Peyer's patch (tissue), 4 donors: ENCODE measurements at regions not wholly inside any gene's neighbourhood (a gene's known extent, or its start where the extent isn't known, plus 50 kb on each side); places are given as distances from the start of the nearest gene placed in this dataset.

ENCODE experiments used
- DNase-seq, 3 donors: peaks; one replicate each; pipeline ENCODE4 v3.0.0-alpha.2; 2017 to 2019
- H3K27ac ChIP-seq, 4 donors: fragments of 200-600 bp; sonication (generic); one replicate each; pipeline ENCODE4 v1.5.1; 2016 to 2019
- H3K27me3 ChIP-seq, 2 donors: fragments of 200-600 bp; sonication (generic); one replicate each; pipeline ENCODE4 v1.5.1; 2019
- H3K36me3 ChIP-seq, 3 donors: fragments of 200-600 bp; sonication (generic); one replicate each; pipeline ENCODE4 v1.5.1; 2016 to 2019
- H3K4me1 ChIP-seq, 4 donors: fragments of 200-600 bp; sonication (generic); one replicate each; pipeline ENCODE4 v1.5.1; 2016 to 2019
- H3K4me3 ChIP-seq, 4 donors: fragments of 200-600 bp; sonication (generic); 1 replicate in 3 of 4; 2 replicates in 1 of 4; pipeline ENCODE4 v1.5.1; 2016 to 2019; ENCODE audit warnings: mild to moderate bottlenecking in 1 of 4
- H3K9me3 ChIP-seq, 4 donors: fragments of 200-600 bp; sonication (generic); one replicate each; pipeline ENCODE4 v1.5.1; 2016 to 2019; ENCODE audit warnings: mild to moderate bottlenecking in 1 of 4
- POLR2A ChIP-seq, 2 donors: fragments of 450-650 bp; IDR thresholded peaks; one replicate each; pipeline ENCODE4 v1.5.1; 2017; ENCODE audit warnings: antibody characterized with exemption in 2 of 2, mild to moderate bottlenecking in 2 of 2, moderate library complexity in 2 of 2
- TF ChIP-seq, protein P1 (sequence below), 6 experiments: fragments of 450-650 bp in 4 of 6; fragments of 200-600 bp in 2 of 6; sonication (generic) in 1 of 6; IDR thresholded peaks; one replicate each; pipeline ENCODE4 v1.5.1; 2017 to 2019; ENCODE audit warnings: antibody characterized with exemption in 6 of 6, mild to moderate bottlenecking in 3 of 6, moderate library complexity in 1 of 6

DNA sequence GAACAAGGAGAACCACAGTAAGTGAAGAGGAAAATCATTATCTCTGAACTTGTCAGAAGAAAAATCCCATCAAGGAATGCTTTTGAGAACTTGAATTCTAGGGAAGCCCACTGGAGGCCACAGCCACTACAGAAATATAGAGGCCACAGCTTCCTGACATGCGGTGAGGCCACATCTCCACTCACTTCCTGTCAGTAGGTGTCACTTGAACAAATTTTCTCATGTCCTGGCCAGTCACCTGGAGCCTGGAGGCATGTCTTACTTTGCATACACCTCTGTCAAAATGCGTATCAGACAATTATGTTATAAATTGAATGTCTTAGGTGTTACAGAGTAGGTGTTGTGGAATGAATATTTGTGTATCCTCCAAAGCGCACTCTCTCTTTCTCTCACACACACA lies 370.3 kb downstream of the DAD1 start:
- Histone ChIP-seq H3K4me3 (no peak overlapping the region), H3K27ac (no peak overlapping the region), H3K9me3 (no peaks in the 10 kb centered on the region), H3K27me3 (no peaks in the 10 kb centered on the region), H3K36me3 (no peaks in the 10 kb centered on the region), H3K4me1 (no peaks in the 10 kb centered on the region)
- no peak for TF ChIP-seq POLR2A (IDR thresholded peaks at IDR 0.05)
- TF ChIP-seq, protein P1, sequence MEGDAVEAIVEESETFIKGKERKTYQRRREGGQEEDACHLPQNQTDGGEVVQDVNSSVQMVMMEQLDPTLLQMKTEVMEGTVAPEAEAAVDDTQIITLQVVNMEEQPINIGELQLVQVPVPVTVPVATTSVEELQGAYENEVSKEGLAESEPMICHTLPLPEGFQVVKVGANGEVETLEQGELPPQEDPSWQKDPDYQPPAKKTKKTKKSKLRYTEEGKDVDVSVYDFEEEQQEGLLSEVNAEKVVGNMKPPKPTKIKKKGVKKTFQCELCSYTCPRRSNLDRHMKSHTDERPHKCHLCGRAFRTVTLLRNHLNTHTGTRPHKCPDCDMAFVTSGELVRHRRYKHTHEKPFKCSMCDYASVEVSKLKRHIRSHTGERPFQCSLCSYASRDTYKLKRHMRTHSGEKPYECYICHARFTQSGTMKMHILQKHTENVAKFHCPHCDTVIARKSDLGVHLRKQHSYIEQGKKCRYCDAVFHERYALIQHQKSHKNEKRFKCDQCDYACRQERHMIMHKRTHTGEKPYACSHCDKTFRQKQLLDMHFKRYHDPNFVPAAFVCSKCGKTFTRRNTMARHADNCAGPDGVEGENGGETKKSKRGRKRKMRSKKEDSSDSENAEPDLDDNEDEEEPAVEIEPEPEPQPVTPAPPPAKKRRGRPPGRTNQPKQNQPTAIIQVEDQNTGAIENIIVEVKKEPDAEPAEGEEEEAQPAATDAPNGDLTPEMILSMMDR (IDR thresholded peaks at IDR 0.05) = no peak
- no peak for DNase-seq

GRCh38 chr14:22213120-22213519 lies 375.9 kb downstream of the DAD1 start:
- TF ChIP-seq POLR2A (IDR thresholded peaks at IDR 0.05) = no peak
- TF ChIP-seq, protein P1 (IDR thresholded peaks at IDR 0.05) = no peak
- H3K27ac ChIP-seq = no peak overlapping the region
- no peaks in the 10 kb centered on the region for H3K27me3 ChIP-seq
- no peaks in the 10 kb centered on the region for H3K4me1 ChIP-seq
- no peak for DNase-seq
- H3K9me3 ChIP-seq = no peaks in the 10 kb centered on the region
- no peak overlapping the region for H3K4me3 ChIP-seq
- H3K36me3 ChIP-seq = no peaks in the 10 kb centered on the region

DNA sequence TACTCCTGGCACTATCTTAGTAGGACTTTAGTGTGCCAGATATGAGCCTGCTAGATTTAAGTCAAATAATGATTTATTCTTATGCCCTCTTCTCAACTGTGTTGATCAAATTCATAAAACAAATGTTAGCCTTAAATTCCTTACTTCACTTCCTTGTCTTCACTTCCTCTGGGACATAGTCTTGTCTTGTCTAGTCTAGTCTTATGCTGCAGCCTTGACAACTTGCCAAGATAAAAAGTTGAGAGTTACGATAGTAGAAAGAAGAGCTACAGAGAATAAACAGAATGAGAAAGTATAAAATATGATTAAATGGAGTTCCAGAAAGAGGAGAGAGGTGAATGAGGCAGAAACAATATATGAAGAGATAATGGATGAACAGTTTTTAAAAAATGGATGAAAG lies 378.1 kb downstream of the DAD1 start:
- no peaks in the 10 kb centered on the region for H3K9me3 ChIP-seq
- no peak overlapping the region for H3K27ac ChIP-seq
- no peaks in the 10 kb centered on the region for H3K27me3 ChIP-seq
- no peak for DNase-seq
- H3K4me1 ChIP-seq = no peaks in the 10 kb centered on the region
- no peaks in the 10 kb centered on the region for H3K36me3 ChIP-seq
- no peak for TF ChIP-seq POLR2A (IDR thresholded peaks at IDR 0.05)
- TF ChIP-seq, protein P1 (IDR thresholded peaks at IDR 0.05) = no peak
- no peak overlapping the region for H3K4me3 ChIP-seq

GRCh38 chr14:22210026-22210425 lies 379.0 kb downstream of the DAD1 start:
- no peak for DNase-seq
- no peak overlapping the region for H3K4me3 ChIP-seq
- no peaks in the 10 kb centered on the region for H3K4me1 ChIP-seq
- no peak overlapping the region for H3K27ac ChIP-seq
- no peaks in the 10 kb centered on the region for H3K27me3 ChIP-seq
- no peaks in the 10 kb centered on the region for H3K36me3 ChIP-seq
- TF ChIP-seq POLR2A (IDR thresholded peaks at IDR 0.05) = no peak
- TF ChIP-seq, protein P1 (IDR thresholded peaks at IDR 0.05) = no peak
- no peaks in the 10 kb centered on the region for H3K9me3 ChIP-seq

GRCh38 chr14:22203036-22203435 lies 386.0 kb downstream of the DAD1 start:
- no peaks in the 10 kb centered on the region for H3K27me3 ChIP-seq
- H3K9me3 ChIP-seq = no peaks in the 10 kb centered on the region
- no peaks in the 10 kb centered on the region for H3K36me3 ChIP-seq
- TF ChIP-seq POLR2A (IDR thresholded peaks at IDR 0.05) = no peak
- TF ChIP-seq, protein P1 (IDR thresholded peaks at IDR 0.05) = no peak
- no peaks in the 10 kb centered on the region for H3K4me1 ChIP-seq
- no peak overlapping the region for H3K4me3 ChIP-seq
- no peak for DNase-seq
- H3K27ac ChIP-seq = no peak overlapping the region

GRCh38 chr14:22202313-22202712 lies 386.7 kb downstream of the DAD1 start:
- no peak for DNase-seq
- Histone ChIP-seq H3K4me1 (no peaks in the 10 kb centered on the region), H3K4me3 (no peak overlapping the region), H3K36me3 (no peaks in the 10 kb centered on the region), H3K27me3 (no peaks in the 10 kb centered on the region), H3K27ac (no peak overlapping the region), H3K9me3 (no peaks in the 10 kb centered on the region)
- no peak for TF ChIP-seq POLR2A (IDR thresholded peaks at IDR 0.05)
- TF ChIP-seq, protein P1 (IDR thresholded peaks at IDR 0.05) = no peak
